Mesenchymal stem cell (in vitro differentiated cells and primary cell): ENCODE measurements at regions not wholly inside any gene's neighbourhood (a gene's known extent, or its start where the extent isn't known, plus 50 kb on each side); places are given as distances from the start of the nearest gene placed in this dataset.

Experiments
- DNase-seq: peaks from one replicate; pipeline ENCODE4 v3.0.0-alpha.2; 2013
- H2AFZ ChIP-seq: one replicate; pipeline ENCODE4 v1.6.1; 2013; ENCODE audit warnings: low read depth, mild to moderate bottlenecking, control low read depth, inconsistent platforms, low read length, moderate library complexity
- H2AK5ac ChIP-seq: 2 replicates; pipeline ENCODE4 v1.6.1; 2013; ENCODE audit warnings: low read length, moderate library complexity, mild to moderate bottlenecking, inconsistent platforms; ENCODE audit not compliant: severe bottlenecking
- H2BK120ac ChIP-seq: one replicate; pipeline ENCODE4 v1.6.1; 2013; ENCODE audit warnings: low read depth, mild to moderate bottlenecking, inconsistent platforms, low read length, moderate library complexity
- H2BK12ac ChIP-seq, 2 experiments: one replicate each; pipeline ENCODE4 v1.6.1; 2013; ENCODE audit warnings: inconsistent platforms in 2 of 2, low read length in 2 of 2, mild to moderate bottlenecking in 2 of 2, moderate library complexity in 2 of 2, control low read depth in 1 of 2
- H2BK15ac ChIP-seq: one replicate; pipeline ENCODE4 v1.6.1; 2013; ENCODE audit warnings: mild to moderate bottlenecking, low read depth, inconsistent platforms; ENCODE audit not compliant: poor library complexity, severe bottlenecking
- H2BK5ac ChIP-seq: 2 replicates; pipeline ENCODE4 v1.6.1; 2013; ENCODE audit warnings: low read depth, mild to moderate bottlenecking, low read length, control low read depth, inconsistent platforms; ENCODE audit not compliant: poor library complexity, severe bottlenecking
- H3K14ac ChIP-seq, 2 experiments: one replicate each; pipeline ENCODE4 v1.6.1; 2013; ENCODE audit warnings: inconsistent platforms in 2 of 2, low read length in 2 of 2, control low read depth in 1 of 2, mild to moderate bottlenecking in 1 of 2, moderate library complexity in 1 of 2
- H3K18ac ChIP-seq, 2 experiments: one replicate each; pipeline ENCODE4 v1.6.1; 2013; ENCODE audit warnings: inconsistent platforms in 2 of 2, low read length in 2 of 2, control low read depth in 1 of 2, low read depth in 1 of 2, mild to moderate bottlenecking in 1 of 2
- H3K23ac ChIP-seq, 2 experiments: one replicate each; pipeline ENCODE4 v1.6.1; 2013; ENCODE audit warnings: inconsistent platforms in 2 of 2, low read length in 2 of 2, mild to moderate bottlenecking in 2 of 2, moderate library complexity in 2 of 2, control low read depth in 1 of 2
- H3K27ac ChIP-seq: 2 replicates; pipeline ENCODE4 v1.5.1; 2013; ENCODE audit warnings: mild to moderate bottlenecking, moderate library complexity, low read length, control low read depth, inconsistent platforms; ENCODE audit not compliant: poor library complexity, severe bottlenecking
- H3K27me3 ChIP-seq, 2 experiments: 2 replicates each; pipeline versions ENCODE4 v1.6.1 to v1.7.0; 2013; ENCODE audit warnings: low read length in 2 of 2, mild to moderate bottlenecking in 2 of 2, moderate library complexity in 2 of 2, control low read depth in 1 of 2, inconsistent platforms in 1 of 2; ENCODE audit not compliant: control insufficient read depth in 1 of 2, insufficient read depth in 1 of 2
- H3K36me3 ChIP-seq, 2 experiments: 2 replicates each; pipeline versions ENCODE4 v1.6.1 to v1.7.0; 2013; ENCODE audit warnings: low read length in 2 of 2, control low read depth in 1 of 2, inconsistent platforms in 1 of 2, low read depth in 1 of 2, mild to moderate bottlenecking in 1 of 2; ENCODE audit not compliant: insufficient read depth in 2 of 2, control insufficient read depth in 1 of 2
- H3K4ac ChIP-seq, 2 experiments: one replicate each; pipeline ENCODE4 v1.6.1; 2013; ENCODE audit warnings: inconsistent platforms in 2 of 2, low read length in 2 of 2, mild to moderate bottlenecking in 2 of 2, moderate library complexity in 2 of 2, control low read depth in 1 of 2, low read depth in 1 of 2
- H3K4me1 ChIP-seq: 2 replicates; pipeline ENCODE4 v1.6.1; 2013; ENCODE audit warnings: low read depth, low read length, control low read depth; ENCODE audit not compliant: control insufficient read depth, insufficient read depth
- H3K4me2 ChIP-seq: 2 replicates; pipeline ENCODE4 v1.6.1; 2013; ENCODE audit warnings: low read length, mild to moderate bottlenecking, inconsistent platforms; ENCODE audit not compliant: poor library complexity, severe bottlenecking
- H3K4me3 ChIP-seq, 2 experiments: 2 replicates each; pipeline versions ENCODE4 v1.5.1 to v1.7.0; 2013; ENCODE audit warnings: low read length in 2 of 2, mild to moderate bottlenecking in 2 of 2, control low read depth in 1 of 2, low read depth in 1 of 2; ENCODE audit not compliant: insufficient read depth in 1 of 2
- H3K79me1 ChIP-seq: replicated peaks from 2 replicates; pipeline ENCODE4 v1.6.1; 2013; ENCODE audit warnings: mild to moderate bottlenecking, control low read depth, low read length, inconsistent platforms; ENCODE audit not compliant: poor library complexity, severe bottlenecking
- H3K9ac ChIP-seq: 2 replicates; pipeline ENCODE4 v1.7.0; 2013; ENCODE audit warnings: mild to moderate bottlenecking, low read length, moderate library complexity
- H3K9me3 ChIP-seq: 2 replicates; pipeline ENCODE4 v1.7.0; 2013; ENCODE audit warnings: mild to moderate bottlenecking, low read length; ENCODE audit not compliant: control insufficient read depth
- H4K8ac ChIP-seq: one replicate; pipeline ENCODE4 v1.6.1; 2013; ENCODE audit warnings: inconsistent platforms, mild to moderate bottlenecking, low read length, moderate library complexity
- H4K91ac ChIP-seq: one replicate; pipeline ENCODE4 v1.6.1; 2013; ENCODE audit warnings: mild to moderate bottlenecking, low read length, inconsistent platforms
- WGBS: methylation state at CpG from one replicate; pipeline ENCODE4 v1.1.7; 2013; ENCODE audit warnings: mixed read lengths; 5-methylcytosine and 5-hydroxymethylcytosine counted together

DNA sequence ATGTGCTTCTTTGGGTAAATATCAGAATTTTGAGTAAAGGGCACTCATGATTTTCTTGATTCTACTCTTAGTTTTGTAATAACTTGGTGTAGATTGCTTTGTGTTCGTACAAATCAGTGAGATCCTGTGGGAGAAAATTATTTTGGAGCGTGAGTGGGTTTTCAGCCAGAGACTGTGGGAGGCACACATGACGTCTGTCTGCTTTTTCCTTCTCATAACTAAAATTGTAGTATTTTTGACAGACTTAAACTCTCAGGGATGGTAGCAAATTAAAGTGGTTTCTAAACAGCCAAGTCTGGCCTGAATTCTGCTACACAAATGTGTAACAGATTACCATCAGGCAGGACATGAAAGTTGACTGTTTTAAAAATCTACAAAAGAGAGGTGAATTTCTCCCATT, 222.6 kb downstream of the OTOR start:
- no peak overlapping the region for H2BK15ac ChIP-seq
- H3K18ac ChIP-seq = no peak overlapping the region
- H4K8ac ChIP-seq = no peak overlapping the region
- 78% methylated on average over 2 of the region's 3 CpGs for whole genome bisulfite sequencing
- H3K27ac ChIP-seq = no peak overlapping the region
- no peak overlapping the region for H3K4me2 ChIP-seq
- no peak overlapping the region for H3K9ac ChIP-seq
- no peak overlapping the region for H2AFZ ChIP-seq
- H3K36me3 ChIP-seq = no peaks in the 10 kb centered on the region
- H3K23ac ChIP-seq = no peak overlapping the region
- H3K4me3 ChIP-seq = no peak overlapping the region
- H3K79me1 ChIP-seq = no peaks in the 10 kb centered on the region
- H2BK120ac ChIP-seq = no peak overlapping the region
- H2BK12ac ChIP-seq = no peak overlapping the region
- no peak overlapping the region for H2AK5ac ChIP-seq
- no peaks in the 10 kb centered on the region for H3K4me1 ChIP-seq
- no peaks in the 10 kb centered on the region for H3K9me3 ChIP-seq
- no peak overlapping the region for H2BK5ac ChIP-seq
- H4K91ac ChIP-seq = no peak overlapping the region
- no peak for DNase-seq
- no peak overlapping the region for H3K14ac ChIP-seq
- no peaks in the 10 kb centered on the region for H3K27me3 ChIP-seq
- no peak overlapping the region for H3K4ac ChIP-seq

DNA sequence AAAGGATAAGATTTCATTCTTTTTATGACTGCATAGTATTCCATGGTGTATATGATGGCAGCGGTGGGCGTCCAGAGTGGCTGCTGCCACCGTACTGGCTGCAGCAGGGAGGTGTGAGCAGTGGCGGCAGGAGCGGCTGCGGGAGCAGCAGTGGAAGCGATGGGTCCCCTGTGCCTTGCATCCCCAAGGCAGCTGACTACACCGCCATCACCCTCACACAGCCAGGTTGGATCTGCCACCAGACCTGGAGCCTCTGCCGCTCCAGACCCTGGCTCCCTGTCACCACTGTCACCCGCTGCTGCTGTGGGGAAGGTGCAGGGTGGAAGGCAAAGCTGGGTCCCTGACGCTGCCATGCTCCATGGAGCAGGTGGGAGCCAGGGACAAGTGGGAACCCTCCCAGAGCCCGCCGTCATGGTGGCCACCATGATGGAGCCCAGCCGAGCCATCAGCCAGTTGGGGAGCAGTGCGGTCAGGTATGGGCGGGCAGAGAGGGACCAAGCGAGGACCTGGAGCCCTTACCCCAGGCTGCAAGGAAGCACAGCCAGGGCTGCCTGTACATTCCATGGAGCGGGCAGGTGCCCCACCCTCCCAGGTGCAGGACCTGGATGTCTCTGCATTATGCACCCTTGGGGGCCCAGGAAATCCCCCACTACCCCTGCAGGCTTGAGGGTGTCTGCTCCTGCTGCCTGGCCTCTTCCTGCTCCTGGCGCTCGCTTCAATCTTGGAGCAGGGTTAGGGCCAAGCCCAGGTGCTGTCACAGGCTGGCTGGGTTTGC, 226.1 kb downstream of the OTOR start:
- Histone ChIP-seq H2BK120ac (no peak overlapping the region), H3K14ac (no peak overlapping the region), H3K27ac (no peak overlapping the region), H3K4me1 (no peaks in the 10 kb centered on the region), H2BK12ac (no peak overlapping the region), H4K8ac (no peak overlapping the region), H3K9ac (no peak overlapping the region), H3K18ac (no peak overlapping the region), H3K79me1 (no peaks in the 10 kb centered on the region), H2AFZ (no peak overlapping the region), H2BK15ac (no peak overlapping the region), H3K23ac (no peak overlapping the region), H3K4ac (no peak overlapping the region), H3K4me3 (no peak overlapping the region), H4K91ac (no peak overlapping the region), H2AK5ac (no peak overlapping the region), H3K4me2 (no peak overlapping the region), H3K27me3 (no peaks in the 10 kb centered on the region), H3K36me3 (no peaks in the 10 kb centered on the region), H3K9me3 (peaks cover 4% of the 10 kb centered on the region), H2BK5ac (no peak overlapping the region)
- DNase-seq = no peak
- WGBS = 93% methylated on average over 19 of the region's 20 CpGs

DNA sequence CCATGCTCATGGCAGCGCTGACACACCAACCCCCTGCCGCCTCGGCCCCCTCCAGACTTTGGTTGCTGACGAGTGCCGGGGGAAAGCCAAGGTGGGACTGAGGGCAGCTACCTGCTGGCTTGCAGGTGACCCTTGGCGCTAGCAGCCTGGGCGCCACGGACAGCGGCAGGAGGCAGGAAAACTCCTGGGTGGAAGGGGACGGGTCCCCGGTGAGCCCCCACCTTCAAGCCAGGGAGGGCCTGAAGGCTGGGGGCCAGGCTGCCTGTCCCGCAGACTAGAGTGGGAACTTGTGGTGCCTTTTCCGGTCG, 226.7 kb downstream of the OTOR start:
- no peaks in the 10 kb centered on the region for H3K79me1 ChIP-seq
- H3K4me1 ChIP-seq = no peaks in the 10 kb centered on the region
- H3K27ac ChIP-seq = no peak overlapping the region
- no peak overlapping the region for H3K4ac ChIP-seq
- H4K8ac ChIP-seq = no peak overlapping the region
- H3K36me3 ChIP-seq = no peaks in the 10 kb centered on the region
- no peak overlapping the region for H3K23ac ChIP-seq
- no peak for DNase-seq
- H4K91ac ChIP-seq = no peak overlapping the region
- peaks cover 4% of the 10 kb centered on the region for H3K9me3 ChIP-seq
- H3K14ac ChIP-seq = no peak overlapping the region
- no peak overlapping the region for H3K4me2 ChIP-seq
- H3K4me3 ChIP-seq = no peak overlapping the region
- H3K9ac ChIP-seq = no peak overlapping the region
- H2AFZ ChIP-seq = no peak overlapping the region
- no peak overlapping the region for H2BK15ac ChIP-seq
- H2BK5ac ChIP-seq = no peak overlapping the region
- no peak overlapping the region for H2BK12ac ChIP-seq
- 91% methylated on average over 14 of the region's 14 CpGs for WGBS
- no peak overlapping the region for H2AK5ac ChIP-seq
- H3K27me3 ChIP-seq = no peaks in the 10 kb centered on the region
- no peak overlapping the region for H3K18ac ChIP-seq
- no peak overlapping the region for H2BK120ac ChIP-seq

GRCh38 chr20:16975682-16976081, 227.5 kb downstream of the OTOR start:
- H2BK120ac ChIP-seq = no peak overlapping the region
- H3K27me3 ChIP-seq = no peaks in the 10 kb centered on the region
- no peak overlapping the region for H2BK12ac ChIP-seq
- 92% methylated on average over 10 of the region's 12 CpGs for WGBS
- H3K79me1 ChIP-seq = no peaks in the 10 kb centered on the region
- no peak overlapping the region for H3K23ac ChIP-seq
- no peak overlapping the region for H3K9ac ChIP-seq
- H3K4me2 ChIP-seq = no peak overlapping the region
- no peak overlapping the region for H3K4me3 ChIP-seq
- no peak for DNase-seq
- no peak overlapping the region for H3K18ac ChIP-seq
- H3K36me3 ChIP-seq = no peaks in the 10 kb centered on the region
- no peak overlapping the region for H2BK15ac ChIP-seq
- H3K14ac ChIP-seq = no peak overlapping the region
- H3K4me1 ChIP-seq = no peaks in the 10 kb centered on the region
- H3K9me3 ChIP-seq = peaks cover 4% of the 10 kb centered on the region
- no peak overlapping the region for H3K4ac ChIP-seq
- H4K91ac ChIP-seq = no peak overlapping the region
- no peak overlapping the region for H4K8ac ChIP-seq
- no peak overlapping the region for H3K27ac ChIP-seq
- H2BK5ac ChIP-seq = no peak overlapping the region
- H2AFZ ChIP-seq = no peak overlapping the region
- no peak overlapping the region for H2AK5ac ChIP-seq
